HG02973 (cell line): ENCODE measurements at regions not wholly inside any gene's neighbourhood (a gene's known extent, or its start where the extent isn't known, plus 50 kb on each side); places are given as distances from the start of the nearest gene placed in this dataset.

Experiments used
- ATAC-seq: cut with Tn5 transposase; IDR thresholded peaks from one replicate; pipeline ENCODE4 v1.9.1; 2021; ENCODE audit warnings: moderate library complexity; ENCODE audit not compliant: unreplicated experiment

- no peak for ATAC-seq
These were observed 608.1 kb downstream of the ZNF385D start for GRCh38 chr3:21142949-21143348.

DNA sequence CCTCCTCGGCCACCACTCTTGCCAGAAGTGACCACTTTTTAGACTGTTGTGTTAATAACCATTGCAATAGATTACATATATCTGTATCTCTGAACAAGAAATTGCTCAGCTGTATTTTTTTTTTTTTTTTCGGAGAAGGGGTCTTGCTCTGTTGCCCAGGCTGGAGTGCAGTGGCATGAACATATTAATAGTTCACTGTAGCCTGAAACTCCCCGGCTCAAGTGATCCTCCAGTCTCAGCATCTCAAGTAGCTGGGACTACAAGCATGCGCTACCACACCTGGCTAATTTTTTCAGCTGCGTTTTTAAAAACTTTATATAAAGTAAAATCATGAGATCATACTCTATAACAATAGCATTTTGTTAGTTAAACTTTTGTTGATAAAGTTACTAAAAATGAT lies 609.0 kb downstream of the ZNF385D start:
- no peak for ATAC-seq

DNA sequence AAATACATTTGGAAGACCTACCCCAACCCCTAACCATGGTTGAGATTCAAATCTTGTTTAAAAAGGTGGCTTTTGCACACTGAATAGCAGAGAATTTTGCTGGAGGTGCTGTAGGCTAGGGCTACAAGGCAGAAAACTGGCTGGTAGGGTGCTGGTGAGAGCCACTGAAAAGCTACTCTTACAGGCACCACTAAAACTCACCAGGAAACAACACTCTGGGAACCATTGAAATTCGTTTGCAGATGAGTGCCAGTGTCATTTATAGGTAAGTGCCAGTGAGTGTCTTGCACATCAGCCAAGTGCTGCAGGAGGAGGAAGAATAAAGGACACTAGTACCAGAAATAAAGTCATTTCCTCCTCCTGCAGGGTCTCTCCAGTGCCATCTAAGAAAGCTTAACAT lies 610.2 kb downstream of the ZNF385D start:
- ATAC-seq, result no peak

GRCh38 chr3:21138085-21138484 lies 612.9 kb downstream of the ZNF385D start:
- ATAC-seq, result no peak

GRCh38 chr3:21132896-21133295 lies 618.1 kb downstream of the ZNF385D start:
- ATAC-seq, result no peak

- no peak for ATAC-seq
These were observed 630.2 kb downstream of the ZNF385D start for GRCh38 chr3:21120826-21121225.

DNA sequence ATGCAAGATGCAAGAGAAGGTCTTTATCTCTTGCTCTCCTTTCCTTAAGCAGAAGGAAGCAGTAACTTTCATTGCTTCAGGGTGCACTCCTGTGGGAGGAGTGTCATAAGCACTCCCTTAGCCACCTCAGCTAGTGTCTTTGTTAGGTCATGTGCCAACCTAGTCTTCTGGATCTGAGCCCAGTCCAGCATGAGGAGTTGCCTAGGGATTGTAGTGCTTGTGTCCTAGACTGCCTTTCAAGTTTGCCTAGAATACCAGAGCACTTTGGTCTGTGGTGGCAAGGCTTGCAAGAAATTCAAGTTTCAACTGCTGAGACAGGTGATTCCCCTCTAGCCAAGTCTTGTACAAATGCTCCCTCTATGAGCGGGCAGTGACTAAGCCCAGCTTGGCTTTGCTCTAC lies 633.6 kb downstream of the ZNF385D start:
- ATAC-seq, result no peak

GRCh38 chr3:21109056-21109455 lies 642.0 kb downstream of the ZNF385D start:
- no peak for ATAC-seq

- ATAC-seq, result no peak
These were observed 645.2 kb downstream of the ZNF385D start for GRCh38 chr3:21105784-21106183.

GRCh38 chr3:21100656-21101359 lies 650.2 kb downstream of the ZNF385D start:
- no peak for ATAC-seq

GRCh38 chr3:21094686-21095085 lies 656.3 kb downstream of the ZNF385D start:
- no peak for ATAC-seq

- ATAC-seq, result no peak
These were observed 677.4 kb downstream of the ZNF385D start for GRCh38 chr3:21073561-21073960.

DNA sequence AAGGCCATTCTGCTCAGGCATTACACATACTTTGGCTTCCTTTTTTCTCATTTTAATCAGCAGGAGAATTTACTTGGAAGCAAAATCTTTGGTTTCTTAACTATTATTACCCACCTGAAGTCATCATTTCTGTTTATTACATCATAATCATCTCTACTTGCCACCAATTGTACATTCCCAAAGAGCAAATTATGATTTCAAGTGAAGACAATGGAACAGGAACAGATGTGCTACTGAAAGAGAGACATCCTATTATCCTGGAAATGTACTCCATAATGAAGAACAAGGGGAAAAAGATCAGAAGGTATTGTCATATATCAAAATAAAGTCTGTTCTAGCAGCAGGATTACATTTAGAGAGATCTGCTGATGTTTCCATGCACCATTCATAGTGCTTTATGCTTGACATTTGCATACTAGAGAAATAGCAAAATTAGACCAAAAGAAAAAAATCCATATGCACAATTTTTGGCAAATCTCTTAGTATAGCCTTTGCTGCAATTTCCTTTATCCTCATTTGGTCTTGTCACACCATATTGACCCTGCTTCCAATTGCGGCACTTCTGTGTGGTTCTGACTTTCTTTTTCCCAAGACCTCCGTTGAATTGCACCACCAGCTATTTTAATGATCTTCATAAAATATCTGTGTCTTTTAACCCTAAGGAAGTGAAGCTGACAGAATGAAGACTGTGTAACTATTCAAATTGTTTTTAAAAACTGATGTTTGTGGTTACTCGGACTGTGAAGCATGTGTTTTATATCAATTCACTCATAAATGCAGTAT lies 683.8 kb downstream of the ZNF385D start:
- no peak for ATAC-seq

- ATAC-seq, result no peak
These were observed 688.1 kb downstream of the ZNF385D start for GRCh38 chr3:21062831-21063294.

DNA sequence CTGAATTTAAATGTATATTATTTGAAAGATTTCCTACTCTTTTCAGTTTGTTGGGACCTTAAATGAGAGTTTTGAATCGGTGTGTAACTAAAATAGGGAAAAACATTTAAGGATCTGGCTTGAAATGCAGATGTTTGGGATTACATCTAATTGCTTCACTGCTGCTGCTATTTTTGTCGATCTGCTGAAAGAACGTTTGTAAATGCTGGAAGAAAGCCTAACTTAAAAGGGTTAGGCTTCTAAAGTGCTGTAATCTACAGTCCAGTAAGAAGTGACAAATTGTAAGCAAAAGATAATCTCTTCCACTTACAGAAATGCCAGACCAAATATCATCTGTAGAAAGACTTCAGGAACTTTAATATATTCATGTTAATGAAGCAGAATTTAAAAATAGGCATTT lies 691.6 kb downstream of the ZNF385D start:
- ATAC-seq, result no peak

DNA sequence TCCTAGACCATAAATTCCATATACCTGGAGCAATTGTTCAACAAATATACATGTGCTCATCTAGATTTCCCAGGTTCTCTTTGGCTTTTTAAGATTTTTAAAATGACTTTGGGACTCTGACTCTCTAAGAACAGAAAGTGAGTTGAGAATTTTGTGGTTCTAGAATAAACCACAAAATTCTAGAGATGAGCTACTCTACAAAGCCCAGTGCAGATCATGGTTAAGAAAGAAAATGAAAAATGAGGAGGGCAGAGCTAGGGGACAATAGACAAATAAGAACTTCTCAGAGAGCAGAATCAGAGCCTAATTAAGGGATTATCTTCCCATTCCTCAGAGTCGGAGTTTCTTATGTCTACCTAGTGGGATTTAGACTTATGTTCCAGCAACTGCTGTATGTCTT lies 694.7 kb downstream of the ZNF385D start:
- no peak for ATAC-seq

- no peak for ATAC-seq
These were observed 696.0 kb downstream of the ZNF385D start for GRCh38 chr3:21055015-21055414.

DNA sequence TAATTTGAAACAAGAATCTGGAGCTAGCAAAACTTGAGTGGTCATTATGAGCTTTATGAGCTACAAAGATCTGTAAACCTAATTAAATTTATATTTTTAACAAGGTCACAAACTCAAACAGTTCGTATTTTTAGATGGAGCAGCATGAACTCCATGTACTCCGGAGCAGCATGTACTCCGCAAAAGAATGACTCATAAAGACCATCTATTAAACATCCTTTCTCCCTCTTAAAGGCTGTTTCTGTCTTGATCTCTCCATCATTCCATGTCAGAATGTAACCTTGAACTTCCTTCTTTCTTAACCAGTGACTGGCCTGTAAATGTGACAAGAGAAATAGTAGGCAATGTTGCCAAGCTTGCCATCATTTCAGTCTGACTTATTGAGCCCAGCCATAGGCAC lies 696.9 kb downstream of the ZNF385D start:
- no peak for ATAC-seq

DNA sequence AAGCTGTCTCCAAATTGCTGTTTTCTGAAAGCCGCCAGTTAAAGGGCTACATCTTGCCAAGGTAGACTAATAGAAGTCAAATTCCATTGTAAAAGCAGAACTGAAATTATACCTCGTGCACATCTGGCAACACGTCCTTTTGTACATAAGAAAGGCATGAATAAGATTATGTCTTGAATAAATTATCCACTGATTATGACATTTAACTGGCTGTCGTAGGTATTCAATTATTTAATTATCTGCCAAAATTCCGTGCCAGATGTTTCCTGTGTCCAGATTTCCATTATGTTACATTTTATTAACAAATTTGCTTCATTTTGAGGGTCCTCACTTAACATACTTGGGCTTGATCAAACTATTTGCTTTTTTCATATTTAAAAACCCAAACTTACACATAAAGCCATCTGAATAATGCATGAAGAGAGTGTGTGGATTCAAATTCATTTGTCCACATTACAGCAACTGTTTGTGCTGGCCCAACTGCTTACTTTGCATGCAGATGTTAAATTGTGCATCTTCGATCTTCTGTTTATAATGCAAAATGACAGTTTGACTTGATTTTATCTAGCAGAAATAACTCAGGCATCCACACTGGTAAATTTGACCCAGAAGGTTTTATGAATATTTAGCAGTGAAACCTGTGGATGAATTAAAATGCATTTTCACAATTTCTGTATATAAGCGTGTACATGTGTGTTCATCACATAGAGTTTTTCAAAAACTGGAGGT lies 701.5 kb downstream of the ZNF385D start:
- ATAC-seq, result no peak

DNA sequence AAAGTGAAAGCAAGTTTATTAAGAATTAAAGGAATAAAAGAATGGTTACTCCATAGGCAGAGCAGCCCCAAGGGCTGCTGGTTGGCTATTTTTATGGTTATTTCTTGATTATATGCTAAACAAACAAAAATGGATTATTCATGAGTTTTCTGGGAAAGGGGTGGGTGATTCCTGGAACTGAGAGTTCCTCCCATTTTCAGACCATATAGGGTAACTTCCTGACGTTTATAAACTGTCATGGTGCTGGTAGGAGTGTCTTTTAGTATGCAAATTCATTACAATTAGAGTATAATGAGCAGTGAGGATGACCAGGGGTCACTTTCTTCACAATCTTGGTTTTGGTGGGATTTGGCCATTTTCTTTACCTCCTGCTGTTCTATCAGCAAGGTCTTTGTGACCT lies 707.9 kb downstream of the ZNF385D start:
- ATAC-seq, result no peak

- ATAC-seq, result no peak
These were observed 708.8 kb downstream of the ZNF385D start for GRCh38 chr3:21042184-21042583.

- ATAC-seq, result no peak
These were observed 709.4 kb downstream of the ZNF385D start for GRCh38 chr3:21041621-21042020.
